ENCODE measurements at regions not wholly inside any gene's neighbourhood (a gene's known extent, or its start where the extent isn't known, plus 50 kb on each side); places are given as distances from the start of the nearest gene placed in this dataset.

DNA sequence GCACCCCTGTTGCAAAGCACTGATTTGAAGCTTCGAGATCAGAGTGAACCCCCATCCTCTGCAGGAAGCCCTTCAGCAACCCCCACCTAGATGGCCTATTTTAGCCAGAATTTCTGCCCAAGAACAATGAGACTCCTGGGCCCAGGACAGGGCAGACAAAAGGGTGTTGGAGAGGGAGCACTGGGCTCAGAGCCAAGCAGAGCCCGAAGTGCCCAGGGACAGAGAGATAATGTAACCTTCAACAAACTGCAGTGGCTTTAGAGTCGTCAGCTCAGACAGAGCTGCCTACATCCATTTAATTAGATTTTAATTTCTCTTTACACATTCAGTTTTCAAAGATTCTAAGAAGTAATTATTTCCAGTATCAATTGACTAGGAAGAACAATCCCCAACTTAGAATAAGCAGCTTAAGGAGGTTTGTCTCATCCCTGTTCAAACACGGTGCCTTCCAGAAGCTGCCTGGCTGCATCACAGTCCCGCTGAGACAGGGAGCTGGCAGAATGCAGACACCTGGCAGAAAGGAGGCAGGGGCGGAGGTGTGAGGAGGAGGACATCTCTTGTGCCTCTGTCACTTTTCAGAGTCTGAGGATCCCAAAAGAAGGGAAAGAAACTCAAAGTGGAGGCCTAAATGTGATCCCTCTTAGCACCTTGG is 504.9 kb upstream of the CCDC196 start:
- TF ChIP-seq POLR2A (IDR thresholded peaks at IDR 0.05) (no peak), POLR2AphosphoS5 (IDR thresholded peaks at IDR 0.05) (no peak)
- TF ChIP-seq, protein P1, sequence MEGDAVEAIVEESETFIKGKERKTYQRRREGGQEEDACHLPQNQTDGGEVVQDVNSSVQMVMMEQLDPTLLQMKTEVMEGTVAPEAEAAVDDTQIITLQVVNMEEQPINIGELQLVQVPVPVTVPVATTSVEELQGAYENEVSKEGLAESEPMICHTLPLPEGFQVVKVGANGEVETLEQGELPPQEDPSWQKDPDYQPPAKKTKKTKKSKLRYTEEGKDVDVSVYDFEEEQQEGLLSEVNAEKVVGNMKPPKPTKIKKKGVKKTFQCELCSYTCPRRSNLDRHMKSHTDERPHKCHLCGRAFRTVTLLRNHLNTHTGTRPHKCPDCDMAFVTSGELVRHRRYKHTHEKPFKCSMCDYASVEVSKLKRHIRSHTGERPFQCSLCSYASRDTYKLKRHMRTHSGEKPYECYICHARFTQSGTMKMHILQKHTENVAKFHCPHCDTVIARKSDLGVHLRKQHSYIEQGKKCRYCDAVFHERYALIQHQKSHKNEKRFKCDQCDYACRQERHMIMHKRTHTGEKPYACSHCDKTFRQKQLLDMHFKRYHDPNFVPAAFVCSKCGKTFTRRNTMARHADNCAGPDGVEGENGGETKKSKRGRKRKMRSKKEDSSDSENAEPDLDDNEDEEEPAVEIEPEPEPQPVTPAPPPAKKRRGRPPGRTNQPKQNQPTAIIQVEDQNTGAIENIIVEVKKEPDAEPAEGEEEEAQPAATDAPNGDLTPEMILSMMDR (IDR thresholded peaks at IDR 0.05 in 8 of 11, conservative IDR thresholded peaks at IDR 0.05 in 3 of 11), result no peak
